Stimulated activated naive CD8-positive, alpha-beta T cell treated with anti-CD3 and anti-CD28 coated beads, Interleukin-15, amount 100 ng/mL, for 72 hours (primary cell): ENCODE measurements at regions not wholly inside any gene's neighbourhood (a gene's known extent, or its start where the extent isn't known, plus 50 kb on each side); places are given as distances from the start of the nearest gene placed in this dataset.

Source experiments
- ATAC-seq: fragments of 150-1000 bp; cut with Tn5 transposase; 2 replicates; pipeline ENCODE4 v1.10.0; 2021; ENCODE audit warnings: mild to moderate bottlenecking, moderate library complexity
- DNase-seq, 2 donors: peaks; one replicate each; pipeline ENCODE4 v3.0.0; 2021 to 2022
- H3K27ac Mint-ChIP-seq, 2 donors: one replicate each; pipeline ENCODE4 v1.8.0; 2022; ENCODE audit warnings: mild to moderate bottlenecking in 2 of 2, mixed read lengths in 2 of 2, moderate library complexity in 2 of 2
- H3K27me3 Mint-ChIP-seq: one replicate; pipeline ENCODE4 v1.8.0; 2022; ENCODE audit warnings: mixed read lengths
- H3K4me1 Mint-ChIP-seq: one replicate; pipeline ENCODE4 v1.8.0; 2022; ENCODE audit warnings: mild to moderate bottlenecking, mixed read lengths
- H3K4me3 Mint-ChIP-seq, 2 donors: one replicate each; pipeline ENCODE4 v1.8.0; 2022; ENCODE audit warnings: mild to moderate bottlenecking in 2 of 2, mixed read lengths in 2 of 2, moderate library complexity in 1 of 2
- H3K9me3 Mint-ChIP-seq, 2 donors: one replicate each; pipeline ENCODE4 v1.8.0; 2022; ENCODE audit warnings: mixed read lengths in 2 of 2

DNA sequence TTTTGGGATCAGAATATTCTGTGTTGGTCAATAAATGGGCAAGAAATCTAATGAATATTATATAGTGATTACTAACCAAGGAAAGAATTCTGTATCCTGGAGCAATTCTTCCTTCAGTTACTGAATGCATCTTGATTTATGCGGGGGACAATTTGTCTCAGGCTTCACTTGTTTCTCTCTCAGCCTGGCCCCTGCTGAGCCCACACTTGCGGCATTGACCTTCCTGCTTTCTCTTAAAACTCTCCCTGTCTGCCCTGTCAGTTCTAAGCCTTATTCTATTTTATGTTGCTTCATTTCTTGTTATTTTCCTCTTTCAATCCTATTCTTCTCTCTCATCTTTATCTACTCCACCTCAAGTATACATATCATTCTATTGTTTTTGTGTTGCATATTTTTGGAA, 122.1 kb upstream of the TPK1 start:
- DNase-seq: no peak
- ATAC-seq: no peak
- H3K9me3 Mint-ChIP-seq: peaks cover 15 to 19% of the 10 kb centered on the region in 2 donors
- no peaks in the 10 kb centered on the region for H3K4me1 Mint-ChIP-seq
- no peak overlapping the region for H3K27ac Mint-ChIP-seq
- H3K27me3 Mint-ChIP-seq: no peaks in the 10 kb centered on the region
- no peak overlapping the region for H3K4me3 Mint-ChIP-seq

DNA sequence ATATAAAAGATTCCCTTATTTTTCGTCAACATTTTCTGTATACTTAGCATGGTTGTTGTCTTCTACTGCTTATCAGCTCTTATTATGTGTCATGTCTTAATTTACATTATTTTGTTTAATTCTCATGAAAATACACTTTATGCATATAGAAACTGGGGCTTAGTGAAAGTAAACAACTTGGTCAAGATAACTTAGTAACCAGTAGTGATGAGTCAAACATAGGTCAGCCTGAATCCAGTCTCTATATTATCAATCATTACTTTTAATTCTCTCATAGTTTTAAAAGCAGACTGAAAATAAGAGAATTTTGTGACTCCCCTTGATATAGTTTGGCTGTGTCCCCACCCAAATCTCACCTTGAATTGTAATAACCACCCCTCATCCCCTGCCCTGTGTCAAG, 119.6 kb upstream of the TPK1 start:
- H3K4me1 Mint-ChIP-seq: no peaks in the 10 kb centered on the region
- H3K9me3 Mint-ChIP-seq: peaks cover 15 to 19% of the 10 kb centered on the region in 2 donors
- H3K27ac Mint-ChIP-seq: no peak overlapping the region
- ATAC-seq: no peak
- DNase-seq: no peak
- no peak overlapping the region for H3K4me3 Mint-ChIP-seq
- H3K27me3 Mint-ChIP-seq: no peaks in the 10 kb centered on the region

- no peaks in the 10 kb centered on the region for H3K27me3 Mint-ChIP-seq
- H3K27ac Mint-ChIP-seq: no peak overlapping the region
- ATAC-seq (no peak), DNase-seq (no peak)
- no peak overlapping the region for H3K4me3 Mint-ChIP-seq
- no peaks in the 10 kb centered on the region for H3K9me3 Mint-ChIP-seq
- no peaks in the 10 kb centered on the region for H3K4me1 Mint-ChIP-seq
Observed at GRCh38 chr7:144941127-144941526, 105.3 kb upstream of the TPK1 start.

GRCh38 chr7:144937199-144937598, 101.3 kb upstream of the TPK1 start:
- Mint-ChIP-seq H3K4me3 (no peak overlapping the region), H3K27me3 (no peaks in the 10 kb centered on the region), H3K9me3 (peaks cover 0 to 7% of the 10 kb centered on the region in 2 donors), H3K27ac (no peak overlapping the region), H3K4me1 (no peaks in the 10 kb centered on the region)
- no peak for DNase-seq
- no peak for ATAC-seq

GRCh38 chr7:144936314-144936713, 100.5 kb upstream of the TPK1 start:
- H3K9me3 Mint-ChIP-seq: peaks cover 0 to 7% of the 10 kb centered on the region in 2 donors
- H3K27ac Mint-ChIP-seq: no peak overlapping the region
- H3K4me3 Mint-ChIP-seq: no peak overlapping the region
- no peak for DNase-seq
- ATAC-seq: no peak
- H3K27me3 Mint-ChIP-seq: no peaks in the 10 kb centered on the region
- no peaks in the 10 kb centered on the region for H3K4me1 Mint-ChIP-seq

- DNase-seq (no peak), ATAC-seq (no peak)
- H3K9me3 Mint-ChIP-seq: no peaks in the 10 kb centered on the region
- H3K27ac Mint-ChIP-seq: no peak overlapping the region
- no peaks in the 10 kb centered on the region for H3K27me3 Mint-ChIP-seq
- peaks cover 12% of the 10 kb centered on the region for H3K4me1 Mint-ChIP-seq
- H3K4me3 Mint-ChIP-seq: no peak overlapping the region
Observed at GRCh38 chr7:144910411-144910810, 74.6 kb upstream of the TPK1 start.

- Mint-ChIP-seq H3K4me3 (no peak overlapping the region), H3K9me3 (no peaks in the 10 kb centered on the region), H3K27me3 (no peaks in the 10 kb centered on the region), H3K27ac (no peak overlapping the region), H3K4me1 (peaks cover 12% of the 10 kb centered on the region)
- DNase-seq: no peak
- no peak for ATAC-seq
Observed at GRCh38 chr7:144908943-144909556, 73.2 kb upstream of the TPK1 start.

- DNase-seq (no peak), ATAC-seq (no peak)
- Mint-ChIP-seq H3K4me1 (peaks cover 12% of the 10 kb centered on the region), H3K27me3 (no peaks in the 10 kb centered on the region), H3K9me3 (no peaks in the 10 kb centered on the region), H3K27ac (peak overlapping the region; percentile 43 to 88), H3K4me3 (no peak overlapping the region)
Observed at GRCh38 chr7:144908324-144908723, 72.5 kb upstream of the TPK1 start.

- ATAC-seq: no peak
- no peak overlapping the region for H3K27ac Mint-ChIP-seq
Observed at GRCh38 chr7:144907577-144907976, 71.7 kb upstream of the TPK1 start.

DNA sequence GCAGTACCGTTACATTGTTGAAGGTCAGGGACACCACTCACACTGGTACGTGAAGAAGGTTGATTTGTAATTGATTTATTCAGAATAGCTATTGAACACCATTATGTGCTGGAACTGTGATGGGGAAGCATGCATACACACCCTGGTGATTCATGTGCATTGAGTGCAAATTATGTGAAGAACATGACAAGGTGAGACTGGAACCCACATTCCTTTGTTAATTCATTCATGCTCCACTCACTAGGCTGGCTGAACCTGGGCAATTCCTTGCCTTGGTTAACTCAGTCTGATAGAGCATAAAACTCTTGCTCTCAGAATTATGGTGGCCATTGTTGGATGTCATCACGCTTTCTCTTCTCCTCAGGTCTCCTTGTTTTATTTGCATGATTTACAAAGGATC, 67.3 kb upstream of the TPK1 start:
- H3K9me3 Mint-ChIP-seq: peaks cover 0 to 7% of the 10 kb centered on the region in 2 donors

More at GRCh38 chr7:144907577-144907976, 71.7 kb upstream of the TPK1 start:
- no peak for DNase-seq
- Mint-ChIP-seq H3K4me3 (no peak overlapping the region), H3K27me3 (no peaks in the 10 kb centered on the region), H3K4me1 (peaks cover 12% of the 10 kb centered on the region), H3K9me3 (no peaks in the 10 kb centered on the region)

GRCh38 chr7:144892761-144893160, 56.9 kb upstream of the TPK1 start:
- Mint-ChIP-seq H3K4me3 (no peak overlapping the region), H3K9me3 (no peaks in the 10 kb centered on the region), H3K27ac (no peak overlapping the region), H3K4me1 (no peaks in the 10 kb centered on the region), H3K27me3 (no peaks in the 10 kb centered on the region)
- ATAC-seq (no peak), DNase-seq (no peak)

More for the DNA sequence above, 67.3 kb upstream of the TPK1 start:
- H3K27ac Mint-ChIP-seq: no peak overlapping the region
- no peak overlapping the region for H3K4me3 Mint-ChIP-seq
- ATAC-seq: no peak
- no peak for DNase-seq
- H3K4me1 Mint-ChIP-seq: peaks cover 8% of the 10 kb centered on the region
- no peaks in the 10 kb centered on the region for H3K27me3 Mint-ChIP-seq
